K562 (cell line): ENCODE measurements at regions not wholly inside any gene's neighbourhood (a gene's known extent, or its start where the extent isn't known, plus 50 kb on each side); places are given as distances from the start of the nearest gene placed in this dataset.

Experiments used
- DNMT1 ChIP-seq: fragments of 450-650 bp; IDR thresholded peaks from 2 replicates; pipeline ENCODE4 v1.6.1; 2016; ENCODE audit warnings: antibody characterized with exemption, mild to moderate bottlenecking
- E2F5 ChIP-seq: sonication (generic); formaldehyde crosslinking; IDR thresholded peaks from 2 replicates; pipeline ENCODE4 v1.8.0; 2022; ENCODE audit warnings: mild to moderate bottlenecking, missing genetic modification reagents
- HDGF ChIP-seq: fragments of 450-650 bp; IDR thresholded peaks from 2 replicates; pipeline ENCODE4 v1.6.1; 2016
- KDM1A ChIP-seq, 2 experiments: fragments of 450-650 bp; IDR thresholded peaks; 2 replicates each; pipeline ENCODE4 v1.6.1; 2016; ENCODE audit warnings: mild to moderate bottlenecking in 2 of 2
- MCM2 ChIP-seq: fragments of 450-650 bp; IDR thresholded peaks from 2 replicates; pipeline ENCODE4 v1.6.1; 2017; ENCODE audit warnings: low read depth, mild to moderate bottlenecking
- MGA ChIP-seq: fragments of 450-650 bp; IDR thresholded peaks from 2 replicates; pipeline ENCODE4 v1.6.1; 2016; ENCODE audit warnings: mild to moderate bottlenecking, moderate library complexity
- POLR2AphosphoS5 ChIP-seq: IDR thresholded peaks from 2 replicates; pipeline ENCODE4 v1.6.1; 2011; ENCODE audit warnings: mild to moderate bottlenecking, low read depth, low read length, moderate library complexity; ENCODE audit not compliant: control insufficient read depth, insufficient read depth
- RBFOX2 ChIP-seq: fragments of 200-400 bp; formaldehyde crosslinking; IDR thresholded peaks from 2 replicates; pipeline ENCODE4 v1.6.1; 2017; ENCODE audit warnings: low read depth, mild to moderate bottlenecking, low read length, moderate library complexity
- TEAD4 ChIP-seq, 2 experiments: sonication (generic) in 1 of 2; formaldehyde crosslinking in 1 of 2; IDR thresholded peaks; 2 replicates each; pipeline versions ENCODE4 v1.6.1 to v1.8.0; 2012 to 2022; ENCODE audit warnings: borderline replicate concordance in 1 of 2, inconsistent platforms in 1 of 2, low read length in 1 of 2, mild to moderate bottlenecking in 1 of 2, missing genetic modification reagents in 1 of 2
- ZNF184 ChIP-seq: sonication (generic); formaldehyde crosslinking; IDR thresholded peaks from 2 replicates; pipeline ENCODE4 v1.5.0; 2020; ENCODE audit warnings: missing genetic modification reagents
- ZNF395 ChIP-seq: fragments of 200-800 bp; sonication (Bioruptor generic); IDR thresholded peaks from 2 replicates; pipeline ENCODE4 v1.6.1; 2017; ENCODE audit warnings: missing genetic modification characterization, missing compliant biosample characterization
- ZNF444 ChIP-seq: fragments of 250-450 bp; sonication (Bioruptor Pico); IDR thresholded peaks from 2 replicates; pipeline ENCODE4 v1.4.0; 2020; ENCODE audit warnings: mild to moderate bottlenecking, moderate library complexity
- ZNF561 ChIP-seq: fragments of 450-650 bp; formaldehyde crosslinking; conservative IDR thresholded peaks from 2 replicates; pipeline ENCODE4 v1.4.0; 2020; ENCODE audit warnings: mild to moderate bottlenecking, moderate library complexity

GRCh38 chr10:64867501-64867962 lies 1346.3 kb downstream of the REEP3 start (continued):
- TF ChIP-seq KDM1A (IDR thresholded peaks at IDR 0.05) (peak; percentile 55 to 83; a peak in 3 of 4 replicates), ZNF184 (CRISPR knock-in tag) (no peak), ZNF444 (CRISPR knock-in tag) (no peak), MCM2 (no peak), TEAD4 (IDR thresholded peaks at IDR 0.05; ENCODE audit: low read length) (peak; percentile 95), TEAD4 (CRISPR knock-in tag; IDR thresholded peaks at IDR 0.05; ENCODE audit: borderline replicate concordance) (no peak), ZNF561 (CRISPR knock-in tag) (no peak), E2F5 (CRISPR knock-in tag) (no peak), DNMT1 (no peak), POLR2AphosphoS5 (peak; percentile 74), RBFOX2 (no peak), ZNF395 (CRISPR knock-in tag) (0 out of 2 replicates have a peak, but pooled peaks have one; percentile 23), HDGF (no peak), MGA (peak; percentile 50)
